ENCODE measurements at regions not wholly inside any gene's neighbourhood (a gene's known extent, or its start where the extent isn't known, plus 50 kb on each side); places are given as distances from the start of the nearest gene placed in this dataset.

- TF ChIP-seq POLR2A (IDR thresholded peaks at IDR 0.05) (no peak), CTCF (IDR thresholded peaks at IDR 0.05 in 4 of 5, conservative IDR thresholded peaks at IDR 0.05 in 1 of 5) (no peak)
These were observed 413.0 kb downstream of the ZNF608 start for GRCh38 chr5:124333298-124333979.

All from gastrocnemius medialis (tissue), 4 donors.